K562 (cell line): ENCODE measurements at regions not wholly inside any gene's neighbourhood (a gene's known extent, or its start where the extent isn't known, plus 50 kb on each side); places are given as distances from the start of the nearest gene placed in this dataset.

Experiments used
- ATF1 ChIP-seq, 2 experiments: fragments of 450-650 bp in 1 of 2; IDR thresholded peaks; 2 replicates each; pipeline ENCODE4 v1.6.1; 2016; ENCODE audit warnings: missing compliant biosample characterization in 1 of 2, missing genetic modification characterization in 1 of 2
- ATF7 ChIP-seq: fragments of 450-650 bp; IDR thresholded peaks from 2 replicates; pipeline ENCODE4 v1.7.1; 2014; ENCODE audit warnings: mild to moderate bottlenecking, moderate library complexity
- CREB1 ChIP-seq, 2 experiments: sonication (generic) in 1 of 2; formaldehyde crosslinking in 1 of 2; IDR thresholded peaks; 2 replicates each; pipeline versions ENCODE4 v1.6.1 to v1.8.0; 2012 to 2022; ENCODE audit warnings: inconsistent platforms in 1 of 2, mild to moderate bottlenecking in 1 of 2, missing genetic modification reagents in 1 of 2, moderate library complexity in 1 of 2
- JUN ChIP-seq, 2 experiments: sonication (generic) in 1 of 2; formaldehyde crosslinking in 1 of 2; IDR thresholded peaks; 2 replicates each; pipeline versions ENCODE4 v1.6.1 to v1.8.0; 2012 to 2022; ENCODE audit warnings: borderline replicate concordance in 2 of 2, mild to moderate bottlenecking in 2 of 2, improper control_type of control experiment in 1 of 2, low read depth in 1 of 2, low read length in 1 of 2, missing genetic modification reagents in 1 of 2
- POLR2A ChIP-seq: fragments of 450-650 bp; conservative IDR thresholded peaks from 2 replicates; pipeline ENCODE4 v1.6.1; 2016
- RBM17 ChIP-seq: fragments of 200-400 bp; formaldehyde crosslinking; IDR thresholded peaks from 2 replicates; pipeline ENCODE4 v1.6.1; 2017; ENCODE audit warnings: low read depth, mild to moderate bottlenecking, low read length, borderline replicate concordance
- TF ChIP-seq, protein P1 (sequence below): sonication (generic); formaldehyde crosslinking; IDR thresholded peaks from 2 replicates; pipeline ENCODE4 v1.8.1; 2022; ENCODE audit warnings: missing genetic modification reagents
- TF ChIP-seq, protein P2 (sequence below): fragments of 250-450 bp; sonication (Bioruptor Pico); IDR thresholded peaks from 2 replicates; pipeline ENCODE4 v1.5.0; 2021; ENCODE audit warnings: mild to moderate bottlenecking, borderline replicate concordance
- TF ChIP-seq, protein P3 (sequence below), 3 experiments: IDR thresholded peaks in 2 of 3; conservative IDR thresholded peaks in 1 of 3; 2 replicates each; pipeline ENCODE4 v1.5.1; 2011 to 2012; ENCODE audit warnings: low read length in 3 of 3, mild to moderate bottlenecking in 3 of 3, control low read depth in 2 of 3, improper control_type of control experiment in 1 of 3, inconsistent platforms in 1 of 3, low read depth in 1 of 3, mixed read lengths in 1 of 3, moderate library complexity in 1 of 3; ENCODE audit not compliant: insufficient read depth in 2 of 3

DNA sequence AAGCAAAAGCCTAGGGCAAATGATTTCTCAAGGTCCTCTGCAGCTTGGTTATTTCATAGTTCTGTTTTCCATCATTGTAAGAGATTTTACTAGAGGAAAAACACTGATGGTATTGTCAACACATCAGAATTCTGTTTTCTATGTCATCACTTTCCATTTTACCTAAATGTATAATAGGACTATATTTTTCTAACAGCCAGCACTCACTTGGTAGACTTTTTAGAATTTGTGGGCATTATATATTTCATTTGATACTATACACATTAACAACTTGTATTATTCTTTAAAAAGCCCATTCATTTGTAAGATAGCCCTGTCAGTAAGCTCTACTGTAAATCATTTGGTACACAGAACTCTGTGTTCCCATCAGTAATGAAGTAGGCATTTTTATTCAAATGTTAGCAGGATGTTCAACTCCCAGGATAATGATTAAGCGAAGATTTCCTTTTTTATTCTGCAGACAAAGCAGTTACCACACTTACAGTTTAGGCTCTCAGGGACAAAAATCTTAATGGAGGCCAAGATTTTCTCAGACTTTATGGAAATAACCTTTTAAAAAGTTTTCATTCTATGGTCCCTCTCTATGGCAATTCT is 143.6 kb upstream of the TEX13C start:
- TF ChIP-seq, protein P1, sequence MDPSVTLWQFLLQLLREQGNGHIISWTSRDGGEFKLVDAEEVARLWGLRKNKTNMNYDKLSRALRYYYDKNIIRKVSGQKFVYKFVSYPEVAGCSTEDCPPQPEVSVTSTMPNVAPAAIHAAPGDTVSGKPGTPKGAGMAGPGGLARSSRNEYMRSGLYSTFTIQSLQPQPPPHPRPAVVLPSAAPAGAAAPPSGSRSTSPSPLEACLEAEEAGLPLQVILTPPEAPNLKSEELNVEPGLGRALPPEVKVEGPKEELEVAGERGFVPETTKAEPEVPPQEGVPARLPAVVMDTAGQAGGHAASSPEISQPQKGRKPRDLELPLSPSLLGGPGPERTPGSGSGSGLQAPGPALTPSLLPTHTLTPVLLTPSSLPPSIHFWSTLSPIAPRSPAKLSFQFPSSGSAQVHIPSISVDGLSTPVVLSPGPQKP (CRISPR knock-in tag), result no peak
- TF ChIP-seq JUN (IDR thresholded peaks at IDR 0.05; ENCODE audit: borderline replicate concordance, low read depth, low read length) (no peak), JUN (CRISPR knock-in tag; IDR thresholded peaks at IDR 0.05; ENCODE audit: borderline replicate concordance) (no peak), ATF7 (no peak), CREB1 (IDR thresholded peaks at IDR 0.05) (no peak), CREB1 (CRISPR knock-in tag; IDR thresholded peaks at IDR 0.05) (no peak), RBM17 (no peak), POLR2A (no peak), ATF1 (CRISPR knock-in tag; IDR thresholded peaks at IDR 0.05) (no peak), ATF1 (tag; IDR thresholded peaks at IDR 0.05) (no peak)
- TF ChIP-seq, protein P2, sequence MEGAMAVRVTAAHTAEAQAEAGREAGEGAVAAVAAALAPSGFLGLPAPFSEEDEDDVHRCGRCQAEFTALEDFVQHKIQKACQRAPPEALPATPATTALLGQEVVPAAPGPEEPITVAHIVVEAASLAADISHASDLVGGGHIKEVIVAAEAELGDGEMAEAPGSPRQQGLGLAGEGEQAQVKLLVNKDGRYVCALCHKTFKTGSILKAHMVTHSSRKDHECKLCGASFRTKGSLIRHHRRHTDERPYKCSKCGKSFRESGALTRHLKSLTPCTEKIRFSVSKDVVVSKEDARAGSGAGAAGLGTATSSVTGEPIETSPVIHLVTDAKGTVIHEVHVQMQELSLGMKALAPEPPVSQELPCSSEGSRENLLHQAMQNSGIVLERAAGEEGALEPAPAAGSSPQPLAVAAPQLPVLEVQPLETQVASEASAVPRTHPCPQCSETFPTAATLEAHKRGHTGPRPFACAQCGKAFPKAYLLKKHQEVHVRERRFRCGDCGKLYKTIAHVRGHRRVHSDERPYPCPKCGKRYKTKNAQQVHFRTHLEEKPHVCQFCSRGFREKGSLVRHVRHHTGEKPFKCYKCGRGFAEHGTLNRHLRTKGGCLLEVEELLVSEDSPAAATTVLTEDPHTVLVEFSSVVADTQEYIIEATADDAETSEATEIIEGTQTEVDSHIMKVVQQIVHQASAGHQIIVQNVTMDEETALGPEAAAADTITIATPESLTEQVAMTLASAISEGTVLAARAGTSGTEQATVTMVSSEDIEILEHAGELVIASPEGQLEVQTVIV, result no peak
- TF ChIP-seq, protein P3, sequence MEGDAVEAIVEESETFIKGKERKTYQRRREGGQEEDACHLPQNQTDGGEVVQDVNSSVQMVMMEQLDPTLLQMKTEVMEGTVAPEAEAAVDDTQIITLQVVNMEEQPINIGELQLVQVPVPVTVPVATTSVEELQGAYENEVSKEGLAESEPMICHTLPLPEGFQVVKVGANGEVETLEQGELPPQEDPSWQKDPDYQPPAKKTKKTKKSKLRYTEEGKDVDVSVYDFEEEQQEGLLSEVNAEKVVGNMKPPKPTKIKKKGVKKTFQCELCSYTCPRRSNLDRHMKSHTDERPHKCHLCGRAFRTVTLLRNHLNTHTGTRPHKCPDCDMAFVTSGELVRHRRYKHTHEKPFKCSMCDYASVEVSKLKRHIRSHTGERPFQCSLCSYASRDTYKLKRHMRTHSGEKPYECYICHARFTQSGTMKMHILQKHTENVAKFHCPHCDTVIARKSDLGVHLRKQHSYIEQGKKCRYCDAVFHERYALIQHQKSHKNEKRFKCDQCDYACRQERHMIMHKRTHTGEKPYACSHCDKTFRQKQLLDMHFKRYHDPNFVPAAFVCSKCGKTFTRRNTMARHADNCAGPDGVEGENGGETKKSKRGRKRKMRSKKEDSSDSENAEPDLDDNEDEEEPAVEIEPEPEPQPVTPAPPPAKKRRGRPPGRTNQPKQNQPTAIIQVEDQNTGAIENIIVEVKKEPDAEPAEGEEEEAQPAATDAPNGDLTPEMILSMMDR (IDR thresholded peaks at IDR 0.05 in 2 of 3, conservative IDR thresholded peaks at IDR 0.05 in 1 of 3; ENCODE audit: insufficient read depth in 2 of 3, low read depth in 1 of 3, low read length in 3 of 3), result no peak
